MCF 10A (cell line): ENCODE measurements at regions not wholly inside any gene's neighbourhood (a gene's known extent, or its start where the extent isn't known, plus 50 kb on each side); places are given as distances from the start of the nearest gene placed in this dataset.
"Not testable (repeated sequence)": the region's sequence is repeated elsewhere in the genome, so short reads cannot be mapped to it uniquely, and the experiment has no call there.

Source experiments
- BruUV-seq: library from RNA; stranded (reverse); fragments of 400-500 nt; replicated peaks from 2 replicates; lab custom pipeline; 2021; lab: Mats Ljungman, UMichigan
- CTCF ChIA-PET: fragments of 300-600 bp; sonication (Branson Sonifier 250); formaldehyde crosslinking; extraction: SDS; loops from one replicate; lab custom pipeline; 2021; ENCODE audit warnings: antibody characterized with exemption, inconsistent platforms; lab: Yijun Ruan, JAX
- POLR2A ChIA-PET: fragments of 300-600, 350-650 bp; sonication (Branson Sonifier 250); formaldehyde crosslinking; extraction: SDS; loops from one replicate; lab custom pipeline; 2020; ENCODE audit warnings: antibody characterized with exemption, inconsistent platforms; lab: Yijun Ruan, JAX
- DNase-seq: peaks from one replicate; pipeline ENCODE4 v3.0.0-alpha.2; 2018; ENCODE audit not compliant: unreplicated experiment
- H3K27ac Mint-ChIP-seq: one replicate; pipeline ENCODE4 v1.8.0; 2022; ENCODE audit warnings: mild to moderate bottlenecking, low read depth, mixed read lengths; ENCODE audit not compliant: unreplicated experiment
- H3K27me3 Mint-ChIP-seq: one replicate; pipeline ENCODE4 v1.8.0; 2022; ENCODE audit warnings: mixed read lengths; ENCODE audit not compliant: insufficient read depth, unreplicated experiment
- H3K36me3 Mint-ChIP-seq: one replicate; pipeline ENCODE4 v1.8.0; 2022; ENCODE audit warnings: mild to moderate bottlenecking, moderate library complexity, mixed read lengths; ENCODE audit not compliant: insufficient read depth, unreplicated experiment
- H3K4me1 Mint-ChIP-seq: one replicate; pipeline ENCODE4 v1.8.0; 2022; ENCODE audit warnings: mixed read lengths; ENCODE audit not compliant: insufficient read depth, unreplicated experiment
- H3K4me3 Mint-ChIP-seq: one replicate; pipeline ENCODE4 v1.8.0; 2022; ENCODE audit warnings: mild to moderate bottlenecking, moderate library complexity, mixed read lengths; ENCODE audit not compliant: unreplicated experiment
- H3K9me3 Mint-ChIP-seq: one replicate; pipeline ENCODE4 v1.8.0; 2022; ENCODE audit warnings: mixed read lengths; ENCODE audit not compliant: unreplicated experiment
- CTCF ChIP-seq: fragments of 200-600 bp; IDR thresholded peaks from one replicate; pipeline ENCODE4 v1.8.0; 2022; ENCODE audit warnings: antibody characterized with exemption, mild to moderate bottlenecking; ENCODE audit not compliant: unreplicated experiment
- intact Hi-C: fragments of 100-400 bp; cut with micrococcal nuclease; formaldehyde crosslinking; loops from 2 replicates; pipeline ENCODE4 v1.14.1; 2022

GRCh38 chr9:106174346-106174745 lies 480.0 kb downstream of the TMEM38B start:
- H3K27me3 Mint-ChIP-seq: no peaks in the 10 kb centered on the region
- ChIA-PET CTCF (no interaction called here), POLR2A (interaction anchor here (0.7 kb wide), 1 partner anchor 218 kb away, joined by 3 read pairs; no protein-coding TSS in a partner anchor)
- BruUV-seq: no TSS peak
- H3K9me3 Mint-ChIP-seq: peaks cover 8% of the 10 kb centered on the region
- intact Hi-C loops: no loop called here
- TF ChIP-seq CTCF: no peak
- H3K27ac Mint-ChIP-seq: no peak overlapping the region
- H3K4me1 Mint-ChIP-seq: no peaks in the 10 kb centered on the region
- DNase-seq: no peak
- no peak overlapping the region for H3K4me3 Mint-ChIP-seq
- no peaks in the 10 kb centered on the region for H3K36me3 Mint-ChIP-seq

- CTCF ChIA-PET: no interaction called here
- no peak overlapping the region for H3K27ac Mint-ChIP-seq
These were observed 482.9 kb downstream of the TMEM38B start for GRCh38 chr9:106177216-106177615.

GRCh38 chr9:106179191-106179590 lies 484.9 kb downstream of the TMEM38B start:
- intact Hi-C loops: no loop called here
- no peaks in the 10 kb centered on the region for H3K4me1 Mint-ChIP-seq
- no peak for TF ChIP-seq CTCF
- H3K4me3 Mint-ChIP-seq: no peak overlapping the region
- H3K9me3 Mint-ChIP-seq: peaks cover 15% of the 10 kb centered on the region
- CTCF ChIA-PET: no interaction called here
- H3K36me3 Mint-ChIP-seq: no peaks in the 10 kb centered on the region
- BruUV-seq: no TSS peak
- H3K27me3 Mint-ChIP-seq: no peaks in the 10 kb centered on the region
- POLR2A ChIA-PET: no interaction called here
- H3K27ac Mint-ChIP-seq: no peak overlapping the region
- DNase-seq: no peak

More at GRCh38 chr9:106177216-106177615, 482.9 kb downstream of the TMEM38B start:
- no peaks in the 10 kb centered on the region for H3K4me1 Mint-ChIP-seq
- DNase-seq: no peak
- no peaks in the 10 kb centered on the region for H3K27me3 Mint-ChIP-seq
- no peak overlapping the region for H3K4me3 Mint-ChIP-seq
- POLR2A ChIA-PET: no interaction called here
- no peak for TF ChIP-seq CTCF
- intact Hi-C loops: no loop called here
- peaks cover 15% of the 10 kb centered on the region for H3K9me3 Mint-ChIP-seq
- H3K36me3 Mint-ChIP-seq: no peaks in the 10 kb centered on the region
- BruUV-seq: no TSS peak

- H3K4me3 Mint-ChIP-seq, BruUV-seq, intact Hi-C loops, H3K36me3 Mint-ChIP-seq, POLR2A ChIA-PET, H3K27ac Mint-ChIP-seq, H3K27me3 Mint-ChIP-seq, DNase-seq, H3K4me1 Mint-ChIP-seq: not testable (repeated sequence)
- CTCF ChIA-PET: interaction anchor here (0.6 to 1.0 kb wide), 2 partner anchors 9 to 51 kb away, joined by 3 read pairs; no protein-coding TSS in a partner anchor
- peaks cover 23% of the 10 kb centered on the region for H3K9me3 Mint-ChIP-seq
These were observed 509.6 kb downstream of the TMEM38B start for GRCh38 chr9:106203815-106204516.
